C4-2B (cell line): ENCODE measurements at regions not wholly inside any gene's neighbourhood (a gene's known extent, or its start where the extent isn't known, plus 50 kb on each side); places are given as distances from the start of the nearest gene placed in this dataset.

Experiments used
- CTCF ChIP-seq: fragments of 450-650 bp; conservative IDR thresholded peaks from 2 replicates; pipeline ENCODE4 v1.5.1; 2017; ENCODE audit warnings: mild to moderate bottlenecking
- ZFX ChIP-seq: fragments of 450-650 bp; IDR thresholded peaks from 2 replicates; pipeline ENCODE4 v1.6.1; 2017

- TF ChIP-seq CTCF (no peak), ZFX (no peak)
Observed at GRCh38 chr7:55657654-55658053, 85.4 kb upstream of the VOPP1 start.
